GM12873 (cell line): ENCODE measurements at regions not wholly inside any gene's neighbourhood (a gene's known extent, or its start where the extent isn't known, plus 50 kb on each side); places are given as distances from the start of the nearest gene placed in this dataset.

Source experiments
- CTCF ChIP-seq: IDR thresholded peaks from 2 replicates; pipeline ENCODE4 v1.5.1; 2012; ENCODE audit warnings: low read depth, mild to moderate bottlenecking, moderate library complexity, low read length, control low read depth; ENCODE audit not compliant: insufficient read depth; ENCODE audit errors: missing control alignments

- no peak for TF ChIP-seq CTCF
Measured at GRCh38 chr4:132016703-132017350, 1132.3 kb upstream of the PCDH10 start.

GRCh38 chr4:132026166-132026565 is 1122.9 kb upstream of the PCDH10 start:
- no peak for TF ChIP-seq CTCF

- no peak for TF ChIP-seq CTCF
Measured at GRCh38 chr4:132026816-132027215, 1122.3 kb upstream of the PCDH10 start.

GRCh38 chr4:132056496-132056895 is 1092.6 kb upstream of the PCDH10 start:
- TF ChIP-seq CTCF: no peak

GRCh38 chr4:132059227-132059626 is 1089.9 kb upstream of the PCDH10 start:
- TF ChIP-seq CTCF: no peak

GRCh38 chr4:132062611-132063239 is 1086.4 kb upstream of the PCDH10 start:
- TF ChIP-seq CTCF: no peak

GRCh38 chr4:132063829-132064228 is 1085.3 kb upstream of the PCDH10 start:
- TF ChIP-seq CTCF: no peak
